ENCODE measurements at regions not wholly inside any gene's neighbourhood (a gene's known extent, or its start where the extent isn't known, plus 50 kb on each side); places are given as distances from the start of the nearest gene placed in this dataset.

GRCh38 chr21:34260277-34261008, 103.4 kb upstream of the KCNE2 start (continued):
- no peak for TF ChIP-seq ATF3 (IDR thresholded peaks at IDR 0.05; ENCODE audit: insufficient read depth, low read depth, low read length)
- no peak for TF ChIP-seq EP300 (IDR thresholded peaks at IDR 0.05; ENCODE audit: borderline replicate concordance in 1 of 2, low read depth in 2 of 2, low read length in 2 of 2)
- TF ChIP-seq RNF2 (IDR thresholded peaks at IDR 0.05; ENCODE audit: borderline replicate concordance, low read depth, low read length, missing control alignments, poor library complexity, severe bottlenecking), result no peak
- TF ChIP-seq KDM5A (IDR thresholded peaks at IDR 0.05; ENCODE audit: low read length), result no peak
- TF ChIP-seq TEAD4 (IDR thresholded peaks at IDR 0.05; ENCODE audit: low read depth, low read length), result no peak
- TF ChIP-seq YY1 (IDR thresholded peaks at IDR 0.05; ENCODE audit: low read depth, low read length), result no peak
- TF ChIP-seq BRCA1 (IDR thresholded peaks at IDR 0.05; ENCODE audit: low read depth, low read length), result no peak
- no peak for TF ChIP-seq CEBPB (IDR thresholded peaks at IDR 0.05; ENCODE audit: low read depth, low read length)
- no peak for TF ChIP-seq CBX8 (IDR thresholded peaks at IDR 0.05; ENCODE audit: borderline replicate concordance, low read depth, low read length)

All from H1 (cell line).